ENCODE measurements at regions not wholly inside any gene's neighbourhood (a gene's known extent, or its start where the extent isn't known, plus 50 kb on each side); places are given as distances from the start of the nearest gene placed in this dataset.

GRCh38 chrX:118178450-118178849 lies 61.8 kb upstream of the KLHL13 start:
- Histone ChIP-seq H3K4me1 (ENCODE audit: low read length) (no peaks in the 10 kb centered on the region), H4K20me1 (ENCODE audit: insufficient read depth, low read length) (no peaks in the 10 kb centered on the region), H3K4me3 (ENCODE audit: low read length) (no peak overlapping the region), H3K9ac (ENCODE audit: low read length) (no peak overlapping the region), H3K9me3 (ENCODE audit: insufficient read depth, low read length) (no peaks in the 10 kb centered on the region), H3K36me3 (replicated peaks; ENCODE audit: low read depth, low read length) (no peaks in the 10 kb centered on the region), H3K27ac (ENCODE audit: low read length) (no peak overlapping the region), H3K27me3 (ENCODE audit: low read depth, low read length) (no peaks in the 10 kb centered on the region), H3K79me2 (ENCODE audit: low read length) (no peaks in the 10 kb centered on the region), H2AFZ (ENCODE audit: low read depth, low read length) (no peak overlapping the region), H3K4me2 (ENCODE audit: low read length) (no peak overlapping the region)
- TF ChIP-seq CTCF (IDR thresholded peaks at IDR 0.05; ENCODE audit: low read depth, low read length) (no peak), EZH2phosphoT487 (IDR thresholded peaks at IDR 0.05; ENCODE audit: low read depth) (no peak)

- H3K79me2 ChIP-seq (ENCODE audit: low read length) = no peaks in the 10 kb centered on the region
- H3K27me3 ChIP-seq (ENCODE audit: low read depth, low read length) = no peaks in the 10 kb centered on the region
- H3K4me1 ChIP-seq (ENCODE audit: low read length) = no peaks in the 10 kb centered on the region
- no peaks in the 10 kb centered on the region for H3K9me3 ChIP-seq (ENCODE audit: insufficient read depth, low read length)
- TF ChIP-seq CTCF (IDR thresholded peaks at IDR 0.05; ENCODE audit: low read depth, low read length) (no peak), EZH2phosphoT487 (IDR thresholded peaks at IDR 0.05; ENCODE audit: low read depth) (no peak)
- no peak overlapping the region for H3K9ac ChIP-seq (ENCODE audit: low read length)
- H2AFZ ChIP-seq (ENCODE audit: low read depth, low read length) = no peak overlapping the region
- H3K4me3 ChIP-seq (ENCODE audit: low read length) = no peak overlapping the region
- H4K20me1 ChIP-seq (ENCODE audit: insufficient read depth, low read length) = no peaks in the 10 kb centered on the region
- H3K4me2 ChIP-seq (ENCODE audit: low read length) = no peak overlapping the region
- no peaks in the 10 kb centered on the region for H3K36me3 ChIP-seq (replicated peaks; ENCODE audit: low read depth, low read length)
- H3K27ac ChIP-seq (ENCODE audit: low read length) = no peak overlapping the region
These were observed 62.6 kb upstream of the KLHL13 start for GRCh38 chrX:118179161-118179560.

GRCh38 chrX:118179718-118180117 lies 63.1 kb upstream of the KLHL13 start:
- Histone ChIP-seq H3K79me2 (ENCODE audit: low read length) (no peaks in the 10 kb centered on the region), H3K27me3 (ENCODE audit: low read depth, low read length) (no peaks in the 10 kb centered on the region), H3K27ac (ENCODE audit: low read length) (no peak overlapping the region), H3K9ac (ENCODE audit: low read length) (no peak overlapping the region), H3K4me3 (ENCODE audit: low read length) (no peak overlapping the region), H3K36me3 (replicated peaks; ENCODE audit: low read depth, low read length) (no peaks in the 10 kb centered on the region), H3K4me2 (ENCODE audit: low read length) (no peak overlapping the region), H4K20me1 (ENCODE audit: insufficient read depth, low read length) (no peaks in the 10 kb centered on the region), H3K9me3 (ENCODE audit: insufficient read depth, low read length) (no peaks in the 10 kb centered on the region), H3K4me1 (ENCODE audit: low read length) (no peaks in the 10 kb centered on the region), H2AFZ (ENCODE audit: low read depth, low read length) (no peak overlapping the region)
- TF ChIP-seq CTCF (IDR thresholded peaks at IDR 0.05; ENCODE audit: low read depth, low read length) = no peak
- TF ChIP-seq EZH2phosphoT487 (IDR thresholded peaks at IDR 0.05; ENCODE audit: low read depth) = no peak

- Histone ChIP-seq H3K27ac (ENCODE audit: low read length) (no peak overlapping the region), H3K4me2 (ENCODE audit: low read length) (no peak overlapping the region), H3K4me3 (ENCODE audit: low read length) (no peak overlapping the region), H2AFZ (ENCODE audit: low read depth, low read length) (no peak overlapping the region), H3K4me1 (ENCODE audit: low read length) (no peaks in the 10 kb centered on the region), H3K9ac (ENCODE audit: low read length) (no peak overlapping the region), H3K9me3 (ENCODE audit: insufficient read depth, low read length) (no peaks in the 10 kb centered on the region), H4K20me1 (ENCODE audit: insufficient read depth, low read length) (no peaks in the 10 kb centered on the region), H3K27me3 (ENCODE audit: low read depth, low read length) (no peaks in the 10 kb centered on the region), H3K36me3 (replicated peaks; ENCODE audit: low read depth, low read length) (no peaks in the 10 kb centered on the region), H3K79me2 (ENCODE audit: low read length) (no peaks in the 10 kb centered on the region)
- TF ChIP-seq EZH2phosphoT487 (IDR thresholded peaks at IDR 0.05; ENCODE audit: low read depth) (no peak), CTCF (IDR thresholded peaks at IDR 0.05; ENCODE audit: low read depth, low read length) (no peak)
These were observed 64.4 kb upstream of the KLHL13 start for GRCh38 chrX:118181030-118181429.
